ENCODE measurements at regions not wholly inside any gene's neighbourhood (a gene's known extent, or its start where the extent isn't known, plus 50 kb on each side); places are given as distances from the start of the nearest gene placed in this dataset.
"Not testable (repeated sequence)": the region's sequence is repeated elsewhere in the genome, so short reads cannot be mapped to it uniquely, and the experiment has no call there.

DNA sequence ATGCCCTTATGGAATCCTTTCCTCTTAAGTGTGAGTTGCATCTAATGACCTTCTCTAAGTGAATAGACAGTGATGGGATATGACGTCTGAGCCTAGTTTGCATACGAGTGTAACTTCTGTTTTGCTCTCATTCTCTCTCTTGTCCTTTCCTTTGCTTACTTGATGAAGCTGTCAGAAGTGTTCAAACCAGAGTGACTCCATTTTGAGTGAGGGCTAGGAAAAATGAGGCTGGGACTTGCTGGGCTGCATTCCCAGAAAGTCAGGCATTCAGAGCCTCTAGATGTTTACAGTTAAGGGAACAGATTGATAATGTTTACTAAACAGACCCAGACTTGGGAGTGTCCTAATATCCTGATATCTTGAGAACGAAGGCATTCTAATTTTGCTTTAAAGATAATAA lies 311.2 kb upstream of the SOX4 start:
- not testable (repeated sequence) for H3K4me3 ChIP-seq (ENCODE audit: low read length); H3K4me1 ChIP-seq (ENCODE audit: control insufficient read depth, insufficient read depth, low read length); DNase-seq; H3K9me3 ChIP-seq (ENCODE audit: control insufficient read depth, low read depth, low read length); H3K27me3 ChIP-seq (ENCODE audit: control insufficient read depth, insufficient read depth, low read length); H3K27ac ChIP-seq (ENCODE audit: low read length); H3K36me3 ChIP-seq (ENCODE audit: control insufficient read depth, insufficient read depth, low read length)
- 81% methylated on average over 3 of the region's 3 CpGs for WGBS (ENCODE audit: insufficient coverage, low lambda C conversion rate)

DNA sequence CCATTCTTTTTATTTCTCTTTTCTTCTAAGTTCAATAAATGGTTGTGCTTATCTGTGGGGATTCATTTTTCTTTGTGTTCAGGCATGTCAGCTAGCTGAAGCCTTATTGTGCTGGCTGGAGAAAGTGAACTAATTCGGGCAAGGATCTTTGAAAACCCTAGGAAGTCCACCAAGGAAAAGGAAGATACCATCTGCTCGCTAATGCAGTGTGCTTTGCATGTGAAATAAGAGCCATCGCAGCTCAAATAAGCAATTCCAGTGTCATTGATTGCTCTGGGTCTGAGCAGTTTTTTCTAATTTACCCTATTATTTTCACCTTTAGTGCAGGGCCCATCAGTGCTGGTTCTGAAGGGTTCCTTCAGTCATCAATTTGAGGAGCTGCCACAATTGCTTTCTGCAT lies 309.4 kb upstream of the SOX4 start:
- Histone ChIP-seq H3K27me3 (ENCODE audit: control insufficient read depth, insufficient read depth, low read length) (no peaks in the 10 kb centered on the region), H3K4me1 (ENCODE audit: control insufficient read depth, insufficient read depth, low read length) (peaks cover 4% of the 10 kb centered on the region), H3K9me3 (ENCODE audit: control insufficient read depth, low read depth, low read length) (no peaks in the 10 kb centered on the region), H3K27ac (ENCODE audit: low read length) (no peak overlapping the region), H3K4me3 (ENCODE audit: low read length) (no peak overlapping the region), H3K36me3 (ENCODE audit: control insufficient read depth, insufficient read depth, low read length) (no peaks in the 10 kb centered on the region)
- no peak for DNase-seq
- no CpG with 5 or more reads among the region's 3 CpGs for WGBS (ENCODE audit: insufficient coverage, low lambda C conversion rate)

DNA sequence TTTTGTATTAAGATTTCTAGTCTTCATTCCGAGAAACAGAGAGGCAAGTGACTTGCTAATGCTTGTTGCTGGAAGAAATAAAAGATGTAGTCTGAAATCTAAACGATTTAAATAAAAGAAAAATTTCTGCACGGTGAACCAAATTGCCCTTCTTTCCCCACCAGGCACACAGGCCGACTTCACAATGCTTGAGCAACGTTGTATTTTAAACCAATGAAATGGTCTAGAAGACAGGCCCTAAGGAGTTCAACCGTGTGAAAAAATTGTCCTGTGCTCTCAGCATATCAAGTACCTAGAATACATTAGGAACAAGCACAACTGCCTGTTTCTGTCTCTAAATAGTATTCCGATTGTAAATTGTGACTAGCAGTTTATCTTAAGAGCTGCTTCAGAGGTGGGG lies 308.8 kb upstream of the SOX4 start:
- 93% methylated on average over 3 of the region's 7 CpGs for WGBS (ENCODE audit: insufficient coverage, low lambda C conversion rate)
- Histone ChIP-seq H3K9me3 (ENCODE audit: control insufficient read depth, low read depth, low read length) (no peaks in the 10 kb centered on the region), H3K4me1 (ENCODE audit: control insufficient read depth, insufficient read depth, low read length) (peaks cover 4% of the 10 kb centered on the region), H3K4me3 (ENCODE audit: low read length) (no peak overlapping the region), H3K27me3 (ENCODE audit: control insufficient read depth, insufficient read depth, low read length) (no peaks in the 10 kb centered on the region), H3K36me3 (ENCODE audit: control insufficient read depth, insufficient read depth, low read length) (no peaks in the 10 kb centered on the region), H3K27ac (ENCODE audit: low read length) (no peak overlapping the region)
- no peak for DNase-seq

DNA sequence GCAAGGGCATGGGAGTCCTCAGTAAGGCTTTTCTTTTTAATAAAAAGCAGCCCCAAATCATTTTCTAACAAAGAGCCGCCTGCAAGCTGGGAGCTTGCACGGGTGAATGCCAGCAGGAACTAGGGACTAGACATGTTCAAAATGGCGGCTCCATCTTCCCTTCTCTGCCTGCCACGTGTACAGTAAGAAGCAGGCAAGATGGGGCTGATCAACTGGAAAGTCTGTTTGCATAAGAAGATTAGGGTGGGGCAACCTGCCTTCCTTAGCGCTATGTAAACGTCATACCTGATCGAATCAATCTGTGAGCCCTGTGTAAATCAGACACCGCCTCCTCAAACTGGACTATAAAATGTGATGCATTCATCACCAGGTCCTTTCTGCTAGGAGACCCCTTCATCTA lies 299.4 kb upstream of the SOX4 start:
- DNase-seq = no peak
- no peaks in the 10 kb centered on the region for H3K4me1 ChIP-seq (ENCODE audit: control insufficient read depth, insufficient read depth, low read length)
- H3K4me3 ChIP-seq (ENCODE audit: low read length) = no peak overlapping the region
- H3K27me3 ChIP-seq (ENCODE audit: control insufficient read depth, insufficient read depth, low read length) = no peaks in the 10 kb centered on the region
- no peak overlapping the region for H3K27ac ChIP-seq (ENCODE audit: low read length)
- H3K9me3 ChIP-seq (ENCODE audit: control insufficient read depth, low read depth, low read length) = no peaks in the 10 kb centered on the region
- WGBS (ENCODE audit: insufficient coverage, low lambda C conversion rate) = no CpG with 5 or more reads among the region's 8 CpGs
- H3K36me3 ChIP-seq (ENCODE audit: control insufficient read depth, insufficient read depth, low read length) = no peaks in the 10 kb centered on the region

DNA sequence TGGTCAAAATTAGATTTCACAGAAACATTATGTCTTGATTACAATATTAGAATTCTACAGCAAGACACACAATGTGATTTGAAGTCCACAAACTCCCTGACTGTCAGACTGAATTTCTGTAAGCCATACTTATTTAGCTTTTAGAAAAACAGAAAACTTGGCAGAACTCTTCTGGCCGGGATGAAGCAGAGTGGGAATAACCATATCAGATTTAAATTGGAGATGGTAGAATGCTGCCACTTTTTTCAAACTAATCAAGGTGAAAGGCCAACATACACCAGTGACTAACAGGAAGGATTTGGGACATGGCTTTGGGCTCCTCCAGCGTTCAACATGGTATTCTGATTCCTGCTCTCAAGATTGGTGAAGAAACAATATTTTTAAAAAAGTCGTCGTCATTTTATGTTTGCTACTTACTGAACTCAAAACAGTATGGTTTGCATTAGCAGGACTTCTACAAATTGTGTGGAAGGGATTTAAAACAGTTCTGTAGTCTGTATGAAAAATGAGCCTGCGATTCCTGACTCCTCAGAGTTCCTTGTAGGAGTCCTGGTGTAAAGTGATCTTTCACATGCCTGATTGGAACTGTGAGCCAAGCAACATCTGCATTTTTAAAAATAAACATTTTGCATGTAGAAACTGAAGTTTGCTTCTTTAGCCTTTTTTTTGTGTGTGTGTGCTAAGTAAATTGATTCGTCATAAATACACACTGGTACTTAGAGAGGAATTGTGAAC lies 297.9 kb upstream of the SOX4 start:
- WGBS (ENCODE audit: insufficient coverage, low lambda C conversion rate) = 60% methylated on average over 1 of the region's 6 CpGs
- no peaks in the 10 kb centered on the region for H3K36me3 ChIP-seq (ENCODE audit: control insufficient read depth, insufficient read depth, low read length)
- H3K27ac ChIP-seq (ENCODE audit: low read length) = no peak overlapping the region
- H3K9me3 ChIP-seq (ENCODE audit: control insufficient read depth, low read depth, low read length) = no peaks in the 10 kb centered on the region
- H3K27me3 ChIP-seq (ENCODE audit: control insufficient read depth, insufficient read depth, low read length) = no peaks in the 10 kb centered on the region
- no peak for DNase-seq
- no peak overlapping the region for H3K4me3 ChIP-seq (ENCODE audit: low read length)
- H3K4me1 ChIP-seq (ENCODE audit: control insufficient read depth, insufficient read depth, low read length) = no peaks in the 10 kb centered on the region

DNA sequence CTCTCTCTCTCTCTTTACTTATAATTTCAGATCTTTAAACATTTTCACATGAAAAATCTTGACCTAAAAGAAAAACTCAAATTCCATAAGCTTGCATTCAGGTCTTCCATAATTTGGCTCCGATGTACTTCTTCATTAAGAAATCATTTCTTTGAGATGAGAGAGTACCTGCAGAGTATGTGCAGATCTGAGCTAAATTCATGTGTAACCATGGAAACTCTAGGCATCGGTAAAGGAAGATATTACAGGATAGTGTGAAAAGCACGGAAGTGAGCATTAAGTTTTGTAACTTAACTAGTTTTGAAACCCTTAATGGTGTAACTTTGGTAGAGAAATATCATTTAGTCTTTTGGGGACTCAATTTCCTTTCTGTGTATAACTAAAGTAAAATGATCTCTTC lies 295.9 kb upstream of the SOX4 start:
- Histone ChIP-seq H3K4me1 (ENCODE audit: control insufficient read depth, insufficient read depth, low read length) (no peaks in the 10 kb centered on the region), H3K36me3 (ENCODE audit: control insufficient read depth, insufficient read depth, low read length) (no peaks in the 10 kb centered on the region), H3K4me3 (ENCODE audit: low read length) (no peak overlapping the region), H3K9me3 (ENCODE audit: control insufficient read depth, low read depth, low read length) (no peaks in the 10 kb centered on the region), H3K27ac (ENCODE audit: low read length) (no peak overlapping the region), H3K27me3 (ENCODE audit: control insufficient read depth, insufficient read depth, low read length) (no peaks in the 10 kb centered on the region)
- 90% methylated on average over 2 of the region's 3 CpGs for WGBS (ENCODE audit: insufficient coverage, low lambda C conversion rate)
- DNase-seq = no peak

DNA sequence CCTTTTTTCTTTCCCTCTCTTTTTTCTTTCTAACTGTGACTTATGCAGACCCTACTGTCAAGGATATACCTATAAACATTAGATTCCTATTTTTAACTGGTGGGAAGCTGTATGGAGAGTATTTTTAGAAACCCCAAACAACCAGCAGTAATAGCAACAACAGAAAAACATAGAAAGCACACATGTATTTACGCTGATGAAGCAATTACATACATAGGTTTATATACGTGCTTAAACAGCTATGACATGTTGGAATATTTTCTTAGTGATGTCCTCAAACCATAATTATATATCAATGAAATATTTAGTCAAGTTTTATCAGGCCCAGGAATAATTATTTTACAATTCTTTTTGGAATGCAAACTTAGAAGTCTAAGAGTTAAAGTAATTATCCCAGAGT lies 294.3 kb upstream of the SOX4 start:
- Histone ChIP-seq H3K9me3 (ENCODE audit: control insufficient read depth, low read depth, low read length) (no peaks in the 10 kb centered on the region), H3K4me1 (ENCODE audit: control insufficient read depth, insufficient read depth, low read length) (no peaks in the 10 kb centered on the region), H3K4me3 (ENCODE audit: low read length) (no peak overlapping the region), H3K27ac (ENCODE audit: low read length) (no peak overlapping the region), H3K36me3 (ENCODE audit: control insufficient read depth, insufficient read depth, low read length) (no peaks in the 10 kb centered on the region), H3K27me3 (ENCODE audit: control insufficient read depth, insufficient read depth, low read length) (no peaks in the 10 kb centered on the region)
- no peak for DNase-seq
- 60% methylated on average over 1 of the region's 2 CpGs for WGBS (ENCODE audit: insufficient coverage, low lambda C conversion rate)

DNA sequence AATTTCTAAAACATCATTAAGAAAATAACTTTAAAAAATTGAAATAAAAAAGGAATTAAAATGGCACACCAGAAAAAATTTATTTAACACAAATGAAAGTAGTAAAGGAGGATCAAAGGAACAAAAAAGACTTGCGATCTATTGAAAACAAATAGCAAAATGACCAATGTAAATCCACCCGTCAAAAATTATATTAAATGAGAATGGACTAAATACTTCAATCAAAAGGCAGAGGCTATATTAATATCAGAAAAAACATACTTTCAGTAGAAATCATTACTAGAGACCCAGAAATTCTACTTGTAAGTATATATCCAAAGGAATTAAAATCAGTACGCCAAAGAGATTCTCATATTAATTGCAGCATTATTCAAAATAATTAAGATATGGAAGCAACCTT lies 293.1 kb upstream of the SOX4 start:
- no peaks in the 10 kb centered on the region for H3K9me3 ChIP-seq (ENCODE audit: control insufficient read depth, low read depth, low read length)
- no peak overlapping the region for H3K27ac ChIP-seq (ENCODE audit: low read length)
- H3K36me3 ChIP-seq (ENCODE audit: control insufficient read depth, insufficient read depth, low read length) = no peaks in the 10 kb centered on the region
- H3K27me3 ChIP-seq (ENCODE audit: control insufficient read depth, insufficient read depth, low read length) = no peaks in the 10 kb centered on the region
- no peak for DNase-seq
- H3K4me3 ChIP-seq (ENCODE audit: low read length) = no peak overlapping the region
- H3K4me1 ChIP-seq (ENCODE audit: control insufficient read depth, insufficient read depth, low read length) = no peaks in the 10 kb centered on the region
- WGBS (ENCODE audit: insufficient coverage, low lambda C conversion rate) = 100% methylated on average over 3 of the region's 3 CpGs

DNA sequence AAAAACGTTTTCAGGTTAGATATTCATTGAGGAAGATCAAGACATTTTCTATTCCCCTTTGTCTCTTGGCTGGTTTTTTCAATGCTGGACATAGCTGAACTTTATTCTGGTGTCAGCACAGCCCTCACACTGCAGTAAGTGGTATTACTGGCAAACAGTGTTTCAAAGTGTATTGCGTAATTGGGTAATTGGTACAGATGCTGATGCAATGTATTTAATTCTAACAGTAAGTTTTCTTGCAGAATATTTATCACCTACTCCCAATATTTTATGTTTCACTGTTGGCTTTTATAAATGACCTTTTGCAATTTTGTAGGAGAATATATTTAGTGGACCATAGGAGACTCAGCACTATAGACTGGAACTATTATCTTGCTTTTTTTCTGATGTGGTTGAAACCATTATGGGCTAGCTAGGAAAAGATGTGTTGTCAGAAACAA lies 287.6 kb upstream of the SOX4 start:
- peak; percentile 20 to 50 for DNase-seq
- no peaks in the 10 kb centered on the region for H3K36me3 ChIP-seq (ENCODE audit: control insufficient read depth, insufficient read depth, low read length)
- H3K27ac ChIP-seq (ENCODE audit: low read length) = no peak overlapping the region
- WGBS (ENCODE audit: insufficient coverage, low lambda C conversion rate) = 50% methylated on average over 1 of the region's 2 CpGs
- no peak overlapping the region for H3K4me3 ChIP-seq (ENCODE audit: low read length)
- no peaks in the 10 kb centered on the region for H3K27me3 ChIP-seq (ENCODE audit: control insufficient read depth, insufficient read depth, low read length)
- no peaks in the 10 kb centered on the region for H3K9me3 ChIP-seq (ENCODE audit: control insufficient read depth, low read depth, low read length)
- no peaks in the 10 kb centered on the region for H3K4me1 ChIP-seq (ENCODE audit: control insufficient read depth, insufficient read depth, low read length)

DNA sequence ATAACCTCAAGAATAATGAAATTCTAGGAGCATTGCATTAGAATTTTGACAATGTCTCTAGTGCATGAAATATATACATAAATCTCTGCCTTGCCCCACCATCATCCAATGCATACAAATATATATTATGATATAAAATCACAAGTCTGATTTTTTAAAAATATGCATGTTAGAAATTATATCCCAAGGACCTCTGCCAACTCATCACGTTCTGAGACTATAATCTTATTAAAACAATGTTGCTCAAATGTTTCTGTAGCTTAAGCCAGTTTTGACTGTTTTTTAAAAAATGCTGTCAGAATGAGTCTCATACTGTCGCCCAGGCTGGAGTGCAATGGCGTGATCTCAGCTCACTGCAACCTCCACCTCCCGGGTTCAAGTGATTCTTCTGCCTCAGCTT lies 287.0 kb upstream of the SOX4 start:
- DNase-seq = no peak

DNA sequence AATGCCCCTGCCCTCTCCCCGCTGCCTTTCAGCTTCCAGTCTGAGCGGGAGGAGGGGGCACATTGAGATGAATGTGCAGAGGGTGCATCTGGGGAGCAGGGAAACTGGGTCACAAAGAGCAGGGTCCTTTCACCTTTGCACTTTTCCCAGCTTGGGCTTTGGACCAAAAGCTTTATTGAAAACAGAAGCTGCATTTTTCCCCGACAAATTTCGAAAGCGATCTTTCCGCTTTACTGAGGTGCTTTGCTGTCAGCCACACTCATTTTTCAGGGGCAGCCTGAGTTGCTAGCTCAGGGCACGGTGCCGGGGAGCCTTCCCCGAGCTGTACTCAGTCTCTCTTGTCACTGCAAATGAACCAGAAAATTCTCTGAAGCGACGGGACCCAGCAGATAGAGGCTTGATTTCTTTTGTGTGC lies 283.7 kb upstream of the SOX4 start:
- no peak for DNase-seq
- no CpG with 5 or more reads among the region's 11 CpGs for WGBS (ENCODE audit: insufficient coverage, low lambda C conversion rate)
- no peak overlapping the region for H3K4me3 ChIP-seq (ENCODE audit: low read length)
- H3K27me3 ChIP-seq (ENCODE audit: control insufficient read depth, insufficient read depth, low read length) = no peaks in the 10 kb centered on the region
- no peaks in the 10 kb centered on the region for H3K9me3 ChIP-seq (ENCODE audit: control insufficient read depth, low read depth, low read length)
- H3K4me1 ChIP-seq (ENCODE audit: control insufficient read depth, insufficient read depth, low read length) = no peaks in the 10 kb centered on the region
- H3K36me3 ChIP-seq (ENCODE audit: control insufficient read depth, insufficient read depth, low read length) = no peaks in the 10 kb centered on the region
- no peak overlapping the region for H3K27ac ChIP-seq (ENCODE audit: low read length)

More for the DNA sequence above, 287.0 kb upstream of the SOX4 start:
- H3K27me3 ChIP-seq (ENCODE audit: control insufficient read depth, insufficient read depth, low read length) = no peaks in the 10 kb centered on the region
- H3K4me1 ChIP-seq (ENCODE audit: control insufficient read depth, insufficient read depth, low read length) = no peaks in the 10 kb centered on the region
- no peaks in the 10 kb centered on the region for H3K9me3 ChIP-seq (ENCODE audit: control insufficient read depth, low read depth, low read length)
- no peak overlapping the region for H3K4me3 ChIP-seq (ENCODE audit: low read length)
- H3K27ac ChIP-seq (ENCODE audit: low read length) = no peak overlapping the region
- WGBS (ENCODE audit: insufficient coverage, low lambda C conversion rate) = 67% methylated on average over 1 of the region's 4 CpGs
- no peaks in the 10 kb centered on the region for H3K36me3 ChIP-seq (ENCODE audit: control insufficient read depth, insufficient read depth, low read length)

All from large intestine (tissue), 3 donors.